SK-N-SH treated with all-trans-retinoic acid at 6 μM for 48 hours (cell line): ENCODE measurements at regions not wholly inside any gene's neighbourhood (a gene's known extent, or its start where the extent isn't known, plus 50 kb on each side); places are given as distances from the start of the nearest gene placed in this dataset.

Experiments used
- ATAC-seq: fragments of 200-7000 bp; cut with Tn5 transposase; 3 replicates; pipeline ENCODE4 v1.9.1; 2020; ENCODE audit warnings: mild to moderate bottlenecking, moderate library complexity
- ARNTL ChIP-seq: fragments of 450-650 bp; formaldehyde crosslinking; IDR thresholded peaks from 2 replicates; pipeline ENCODE4 v1.5.0; 2020; ENCODE audit warnings: low read depth, mild to moderate bottlenecking, moderate library complexity, borderline replicate concordance
- BACH2 ChIP-seq: fragments of 250-450 bp; sonication (Bioruptor Pico); IDR thresholded peaks from 2 replicates; pipeline ENCODE4 v1.9.0; 2021; ENCODE audit warnings: mild to moderate bottlenecking, borderline replicate concordance
- CREB5 ChIP-seq: fragments of 250-450 bp; sonication (Bioruptor Pico); IDR thresholded peaks from 2 replicates; pipeline ENCODE4 v1.5.1; 2020; ENCODE audit warnings: low read depth, mild to moderate bottlenecking, moderate library complexity
- CSRNP3 ChIP-seq: fragments of 250-450 bp; sonication (Bioruptor Pico); IDR thresholded peaks from 2 replicates; pipeline ENCODE4 v1.5.1; 2021; ENCODE audit warnings: mild to moderate bottlenecking, moderate library complexity
- GLIS3 ChIP-seq: fragments of 250-450 bp; sonication (Bioruptor Pico); IDR thresholded peaks from 2 replicates; pipeline ENCODE4 v1.5.0; 2020; ENCODE audit warnings: mild to moderate bottlenecking, moderate library complexity
- ISL1 ChIP-seq: fragments of 250-450 bp; sonication (Bioruptor Pico); IDR thresholded peaks from 2 replicates; pipeline ENCODE4 v2.1.2; 2022; ENCODE audit warnings: mild to moderate bottlenecking, moderate library complexity
- OSR1 ChIP-seq: fragments of 250-450 bp; sonication (Bioruptor Pico); IDR thresholded peaks from 2 replicates; pipeline ENCODE4 v1.8.0; 2022; ENCODE audit warnings: moderate library complexity, mild to moderate bottlenecking, inconsistent platforms
- PATZ1 ChIP-seq: fragments of 250-450 bp; sonication (Bioruptor Pico); IDR thresholded peaks from 2 replicates; pipeline ENCODE4 v1.8.0; 2020; ENCODE audit warnings: mild to moderate bottlenecking, moderate library complexity, borderline replicate concordance
- POU6F1 ChIP-seq: fragments of 250-450 bp; sonication (Bioruptor Pico); IDR thresholded peaks from 2 replicates; pipeline ENCODE4 v1.8.0; 2021; ENCODE audit warnings: low read depth, mild to moderate bottlenecking, moderate library complexity, borderline replicate concordance
- PPARA ChIP-seq: fragments of 250-450 bp; sonication (Bioruptor Pico); IDR thresholded peaks from 2 replicates; pipeline ENCODE4 v1.5.0; 2020; ENCODE audit warnings: mild to moderate bottlenecking, borderline replicate concordance
- RARB ChIP-seq: fragments of 250-450 bp; sonication (Bioruptor Pico); IDR thresholded peaks from 2 replicates; pipeline ENCODE4 v1.8.0; 2021; ENCODE audit warnings: mild to moderate bottlenecking, moderate library complexity
- SNAI2 ChIP-seq: fragments of 250-450 bp; sonication (Bioruptor Pico); IDR thresholded peaks from 2 replicates; pipeline ENCODE4 v1.5.0; 2020; ENCODE audit warnings: mild to moderate bottlenecking, moderate library complexity
- TCF4 ChIP-seq: fragments of 250-450 bp; sonication (Bioruptor Pico); IDR thresholded peaks from 2 replicates; pipeline ENCODE4 v1.8.0; 2021; ENCODE audit warnings: mild to moderate bottlenecking, moderate library complexity, borderline replicate concordance
- TOX ChIP-seq: fragments of 250-450 bp; sonication (Bioruptor Pico); IDR thresholded peaks from 2 replicates; pipeline ENCODE4 v1.8.0; 2021; ENCODE audit warnings: mild to moderate bottlenecking, moderate library complexity, borderline replicate concordance
- TSHZ2 ChIP-seq: fragments of 250-450 bp; sonication (Bioruptor Pico); IDR thresholded peaks from 2 replicates; pipeline ENCODE4 v1.5.0; 2020; ENCODE audit warnings: mild to moderate bottlenecking, moderate library complexity
- ZC3H10 ChIP-seq: fragments of 250-450 bp; sonication (Bioruptor Pico); IDR thresholded peaks from 2 replicates; pipeline ENCODE4 v1.5.1; 2021; ENCODE audit warnings: mild to moderate bottlenecking, moderate library complexity
- ZFP3 ChIP-seq: fragments of 250-450 bp; sonication (Bioruptor Pico); IDR thresholded peaks from 2 replicates; pipeline ENCODE4 v1.5.0; 2020; ENCODE audit warnings: mild to moderate bottlenecking, moderate library complexity
- ZFP30 ChIP-seq: fragments of 450-650 bp; formaldehyde crosslinking; IDR thresholded peaks from 2 replicates; pipeline ENCODE4 v1.5.0; 2022; ENCODE audit warnings: mild to moderate bottlenecking, moderate library complexity
- ZNF565 ChIP-seq: fragments of 450-650 bp; formaldehyde crosslinking; conservative IDR thresholded peaks from 2 replicates; pipeline ENCODE4 v1.5.0; 2020; ENCODE audit warnings: low read depth, mild to moderate bottlenecking, moderate library complexity
- ZNF70 ChIP-seq: fragments of 450-650 bp; formaldehyde crosslinking; IDR thresholded peaks from 2 replicates; pipeline ENCODE4 v1.5.0; 2020; ENCODE audit warnings: mild to moderate bottlenecking, moderate library complexity

GRCh38 chr10:28938745-28939144, 261.4 kb downstream of the BAMBI start:
- TF ChIP-seq CSRNP3 (CRISPR knock-in tag) (no peak), ZNF565 (no peak), ISL1 (CRISPR knock-in tag) (peak; percentile 18; the same call in 1 of the 2 replicates), ZFP3 (CRISPR knock-in tag) (no peak), SNAI2 (CRISPR knock-in tag) (no peak), PPARA (CRISPR knock-in tag) (no peak), ZC3H10 (CRISPR knock-in tag) (no peak), OSR1 (CRISPR knock-in tag) (no peak)
- ATAC-seq, result no peak

- no peak for TF ChIP-seq GLIS3
- ATAC-seq, result no peak
These were observed 262.2 kb downstream of the BAMBI start for GRCh38 chr10:28939281-28940157.

GRCh38 chr10:28940158-28940888, 263.0 kb downstream of the BAMBI start:
- TF ChIP-seq POU6F1 (no peak), PATZ1 (CRISPR knock-in tag) (no peak), CREB5 (no peak), ZFP3 (CRISPR knock-in tag) (no peak), ZFP30 (CRISPR knock-in tag) (no peak), BACH2 (CRISPR knock-in tag) (no peak), SNAI2 (CRISPR knock-in tag) (no peak), TOX (CRISPR knock-in tag) (no peak), TSHZ2 (no peak), ZNF70 (CRISPR knock-in tag) (no peak), ARNTL (no peak), RARB (CRISPR knock-in tag) (no peak), GLIS3 (no peak), OSR1 (CRISPR knock-in tag) (no peak), TCF4 (CRISPR knock-in tag) (no peak), CSRNP3 (CRISPR knock-in tag) (no peak), ZC3H10 (CRISPR knock-in tag) (no peak)

More at GRCh38 chr10:28940158-28940888, 263.0 kb downstream of the BAMBI start:
- ATAC-seq, result no peak
